Liver (tissue), 8 donors: ENCODE measurements at regions not wholly inside any gene's neighbourhood (a gene's known extent, or its start where the extent isn't known, plus 50 kb on each side); places are given as distances from the start of the nearest gene placed in this dataset.

Source experiments
- DNase-seq: peaks from one replicate; pipeline ENCODE4 v3.0.0-alpha.2; 2017; ENCODE audit warnings: low spot score
- H3K27ac ChIP-seq, 2 donors: one replicate each; pipeline ENCODE4 v1.7.0; 2013; ENCODE audit warnings: inconsistent platforms in 2 of 2, low read length in 2 of 2, control low read depth in 1 of 2, low read depth in 1 of 2, mild to moderate bottlenecking in 1 of 2
- H3K27me3 ChIP-seq, 4 donors: one replicate each; pipeline versions ENCODE4 v1.6.1 to v1.7.0; 2013; ENCODE audit warnings: low read length in 3 of 4, inconsistent platforms in 1 of 4, mild to moderate bottlenecking in 1 of 4, moderate library complexity in 1 of 4; ENCODE audit not compliant: control insufficient read depth in 4 of 4, insufficient read depth in 4 of 4
- H3K36me3 ChIP-seq, 4 donors: one replicate each; pipeline versions ENCODE4 v1.6.1 to v1.7.0; 2013; ENCODE audit warnings: low read length in 3 of 4, mild to moderate bottlenecking in 3 of 4, low read depth in 1 of 4, moderate library complexity in 1 of 4; ENCODE audit not compliant: control insufficient read depth in 4 of 4, insufficient read depth in 3 of 4
- H3K4me1 ChIP-seq, 4 donors: one replicate each; pipeline versions ENCODE4 v1.6.1 to v1.7.0; 2013; ENCODE audit warnings: low read length in 3 of 4, mild to moderate bottlenecking in 3 of 4, moderate library complexity in 1 of 4; ENCODE audit not compliant: control insufficient read depth in 4 of 4, insufficient read depth in 4 of 4
- H3K4me3 ChIP-seq, 3 donors: one replicate each; pipeline versions ENCODE4 v1.6.1 to v1.7.0; 2013; ENCODE audit warnings: low read length in 3 of 3, control low read depth in 1 of 3, low read depth in 1 of 3, mild to moderate bottlenecking in 1 of 3
- H3K9ac ChIP-seq, 2 donors: one replicate each; pipeline ENCODE4 v1.7.0; 2013; ENCODE audit warnings: low read length in 2 of 2, mild to moderate bottlenecking in 2 of 2, moderate library complexity in 2 of 2, control low read depth in 1 of 2, low read depth in 1 of 2
- H3K9me3 ChIP-seq, 4 donors: one replicate each; pipeline versions ENCODE4 v1.6.1 to v1.7.0; 2013; ENCODE audit warnings: low read length in 3 of 4; ENCODE audit not compliant: control insufficient read depth in 4 of 4
- CTCF ChIP-seq: fragments of 150-350 bp; IDR thresholded peaks from 2 replicates; pipeline ENCODE4 v1.5.1; 2017; ENCODE audit warnings: improper control_type of control experiment, low read depth, low read length; ENCODE audit not compliant: missing input control
- EGR1 ChIP-seq, 2 donors: IDR thresholded peaks; 2 replicates each; pipeline ENCODE4 v1.6.1; 2016 to 2018; ENCODE audit warnings: antibody characterized with exemption in 2 of 2, low read depth in 2 of 2
- FOXA1 ChIP-seq: IDR thresholded peaks from 2 replicates; pipeline ENCODE4 v1.6.1; 2016; ENCODE audit warnings: antibody characterized with exemption
- FOXA2 ChIP-seq: IDR thresholded peaks from 2 replicates; pipeline ENCODE4 v1.6.1; 2016; ENCODE audit warnings: antibody characterized with exemption
- GABPA ChIP-seq, 2 donors: IDR thresholded peaks in 1 of 2; conservative IDR thresholded peaks in 1 of 2; 2 replicates each; pipeline ENCODE4 v1.6.1; 2016; ENCODE audit warnings: antibody characterized with exemption in 2 of 2, mild to moderate bottlenecking in 1 of 2, moderate library complexity in 1 of 2
- HNF4A ChIP-seq, 2 donors: conservative IDR thresholded peaks; 2 replicates each; pipeline ENCODE4 v1.6.1; 2016; ENCODE audit warnings: antibody characterized with exemption in 2 of 2, mild to moderate bottlenecking in 2 of 2
- HNF4G ChIP-seq: IDR thresholded peaks from 2 replicates; pipeline ENCODE4 v1.6.1; 2016; ENCODE audit warnings: antibody characterized with exemption
- JUND ChIP-seq, 2 donors: IDR thresholded peaks; 2 replicates each; pipeline ENCODE4 v1.6.1; 2016; ENCODE audit warnings: antibody characterized with exemption in 2 of 2
- MAX ChIP-seq: IDR thresholded peaks from 2 replicates; pipeline ENCODE4 v1.6.1; 2016; ENCODE audit warnings: antibody characterized with exemption
- NR2F2 ChIP-seq: IDR thresholded peaks from 2 replicates; pipeline ENCODE4 v1.6.1; 2016; ENCODE audit warnings: antibody characterized with exemption
- RAD21 ChIP-seq, 2 donors: IDR thresholded peaks; 2 replicates each; pipeline ENCODE4 v1.6.1; 2016; ENCODE audit warnings: antibody characterized with exemption in 2 of 2, mild to moderate bottlenecking in 2 of 2
- RXRA ChIP-seq, 2 donors: IDR thresholded peaks; 2 replicates each; pipeline ENCODE4 v1.6.1; 2017 to 2018; ENCODE audit warnings: antibody characterized with exemption in 2 of 2, mild to moderate bottlenecking in 1 of 2
- SP1 ChIP-seq: IDR thresholded peaks from 2 replicates; pipeline ENCODE4 v1.6.1; 2018; ENCODE audit warnings: antibody characterized with exemption, mild to moderate bottlenecking
- TAF1 ChIP-seq: conservative IDR thresholded peaks from 2 replicates; pipeline ENCODE4 v1.6.1; 2016; ENCODE audit warnings: antibody characterized with exemption, mild to moderate bottlenecking
- YY1 ChIP-seq: IDR thresholded peaks from 2 replicates; pipeline ENCODE4 v1.6.1; 2016; ENCODE audit warnings: antibody characterized with exemption, mild to moderate bottlenecking
- WGBS: extraction: QIAGEN DNeasy Blood & Tissue Kit; methylation state at CpG from one replicate; pipeline ENCODE4 v1.1.7; 2013; 5-methylcytosine and 5-hydroxymethylcytosine counted together
- TF ChIP-seq, protein P1 (sequence below): IDR thresholded peaks from 2 replicates; pipeline ENCODE4 v1.6.1; 2016; ENCODE audit warnings: antibody characterized with exemption
- TF ChIP-seq, protein P2 (sequence below): IDR thresholded peaks from 2 replicates; pipeline ENCODE4 v1.6.1; 2016; ENCODE audit warnings: antibody characterized with exemption, mild to moderate bottlenecking
- donor health status: healthy.
- donor health status: healthy.
- donor health status: healthy.
- donor health status: healthy.
- donor health status: healthy.

DNA sequence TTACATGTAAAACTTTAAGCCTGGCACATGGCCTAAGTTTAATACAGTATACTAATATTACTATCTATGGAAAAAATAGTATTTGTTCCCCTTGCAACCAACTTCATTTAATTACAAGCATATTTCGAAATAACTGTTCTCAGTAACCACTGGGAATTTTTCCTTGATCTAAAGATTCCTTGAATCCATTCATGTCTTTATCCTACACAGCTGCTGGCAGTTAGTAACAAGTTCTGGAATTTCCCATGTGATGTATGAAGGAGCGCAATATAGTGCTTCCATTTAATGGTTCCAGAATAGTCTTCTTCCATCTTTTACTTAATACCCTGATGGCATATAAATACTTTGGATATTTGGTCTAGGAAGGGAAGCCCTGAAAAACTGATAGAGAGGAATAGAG, 136.5 kb downstream of the AASDH start:
- WGBS, result 87% methylated on average over 2 of the region's 2 CpGs
- TF ChIP-seq FOXA1 (no peak), GABPA (IDR thresholded peaks at IDR 0.05 in 1 of 2, conservative IDR thresholded peaks at IDR 0.05 in 1 of 2) (no peak), NR2F2 (no peak), MAX (no peak), HNF4A (conservative IDR thresholded peaks at IDR 0.05) (no peak), CTCF (no peak), EGR1 (IDR thresholded peaks at IDR 0.05; ENCODE audit: low read depth in 2 of 2) (no peak), HNF4G (no peak), FOXA2 (no peak), TAF1 (no peak), RXRA (IDR thresholded peaks at IDR 0.05) (no peak), JUND (IDR thresholded peaks at IDR 0.05) (no peak), SP1 (no peak), YY1 (no peak)
- TF ChIP-seq, protein P1, sequence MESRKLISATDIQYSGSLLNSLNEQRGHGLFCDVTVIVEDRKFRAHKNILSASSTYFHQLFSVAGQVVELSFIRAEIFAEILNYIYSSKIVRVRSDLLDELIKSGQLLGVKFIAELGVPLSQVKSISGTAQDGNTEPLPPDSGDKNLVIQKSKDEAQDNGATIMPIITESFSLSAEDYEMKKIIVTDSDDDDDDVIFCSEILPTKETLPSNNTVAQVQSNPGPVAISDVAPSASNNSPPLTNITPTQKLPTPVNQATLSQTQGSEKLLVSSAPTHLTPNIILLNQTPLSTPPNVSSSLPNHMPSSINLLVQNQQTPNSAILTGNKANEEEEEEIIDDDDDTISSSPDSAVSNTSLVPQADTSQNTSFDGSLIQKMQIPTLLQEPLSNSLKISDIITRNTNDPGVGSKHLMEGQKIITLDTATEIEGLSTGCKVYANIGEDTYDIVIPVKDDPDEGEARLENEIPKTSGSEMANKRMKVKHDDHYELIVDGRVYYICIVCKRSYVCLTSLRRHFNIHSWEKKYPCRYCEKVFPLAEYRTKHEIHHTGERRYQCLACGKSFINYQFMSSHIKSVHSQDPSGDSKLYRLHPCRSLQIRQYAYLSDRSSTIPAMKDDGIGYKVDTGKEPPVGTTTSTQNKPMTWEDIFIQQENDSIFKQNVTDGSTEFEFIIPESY, result no peak
- TF ChIP-seq, protein P2, sequence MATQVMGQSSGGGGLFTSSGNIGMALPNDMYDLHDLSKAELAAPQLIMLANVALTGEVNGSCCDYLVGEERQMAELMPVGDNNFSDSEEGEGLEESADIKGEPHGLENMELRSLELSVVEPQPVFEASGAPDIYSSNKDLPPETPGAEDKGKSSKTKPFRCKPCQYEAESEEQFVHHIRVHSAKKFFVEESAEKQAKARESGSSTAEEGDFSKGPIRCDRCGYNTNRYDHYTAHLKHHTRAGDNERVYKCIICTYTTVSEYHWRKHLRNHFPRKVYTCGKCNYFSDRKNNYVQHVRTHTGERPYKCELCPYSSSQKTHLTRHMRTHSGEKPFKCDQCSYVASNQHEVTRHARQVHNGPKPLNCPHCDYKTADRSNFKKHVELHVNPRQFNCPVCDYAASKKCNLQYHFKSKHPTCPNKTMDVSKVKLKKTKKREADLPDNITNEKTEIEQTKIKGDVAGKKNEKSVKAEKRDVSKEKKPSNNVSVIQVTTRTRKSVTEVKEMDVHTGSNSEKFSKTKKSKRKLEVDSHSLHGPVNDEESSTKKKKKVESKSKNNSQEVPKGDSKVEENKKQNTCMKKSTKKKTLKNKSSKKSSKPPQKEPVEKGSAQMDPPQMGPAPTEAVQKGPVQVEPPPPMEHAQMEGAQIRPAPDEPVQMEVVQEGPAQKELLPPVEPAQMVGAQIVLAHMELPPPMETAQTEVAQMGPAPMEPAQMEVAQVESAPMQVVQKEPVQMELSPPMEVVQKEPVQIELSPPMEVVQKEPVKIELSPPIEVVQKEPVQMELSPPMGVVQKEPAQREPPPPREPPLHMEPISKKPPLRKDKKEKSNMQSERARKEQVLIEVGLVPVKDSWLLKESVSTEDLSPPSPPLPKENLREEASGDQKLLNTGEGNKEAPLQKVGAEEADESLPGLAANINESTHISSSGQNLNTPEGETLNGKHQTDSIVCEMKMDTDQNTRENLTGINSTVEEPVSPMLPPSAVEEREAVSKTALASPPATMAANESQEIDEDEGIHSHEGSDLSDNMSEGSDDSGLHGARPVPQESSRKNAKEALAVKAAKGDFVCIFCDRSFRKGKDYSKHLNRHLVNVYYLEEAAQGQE, result no peak
- Histone ChIP-seq H3K9me3 (no peaks in the 10 kb centered on the region), H3K9ac (no peak overlapping the region), H3K4me3 (no peak overlapping the region), H3K4me1 (no peaks in the 10 kb centered on the region), H3K27ac (no peak overlapping the region), H3K27me3 (no peaks in the 10 kb centered on the region), H3K36me3 (no peaks in the 10 kb centered on the region)
- no peak for DNase-seq

DNA sequence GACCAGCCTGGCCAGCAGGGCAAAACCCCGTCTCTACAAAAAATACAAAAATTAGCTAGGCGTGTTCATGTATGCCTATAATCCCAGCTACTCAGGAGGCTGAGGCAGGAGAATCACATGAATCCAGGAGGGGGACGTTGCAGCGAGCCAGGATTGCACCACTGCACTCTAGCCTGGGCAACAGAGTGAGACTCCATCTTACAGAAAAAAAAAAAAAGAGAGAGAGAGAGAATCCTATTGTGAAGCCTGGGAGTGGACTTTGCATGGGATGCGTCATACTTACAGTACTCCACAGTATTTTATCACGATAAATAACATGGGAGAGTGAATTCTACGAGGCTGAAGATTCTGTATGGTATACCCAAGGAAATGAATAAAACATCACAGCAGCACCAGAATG, 139.6 kb downstream of the AASDH start:
- TF ChIP-seq RAD21 (IDR thresholded peaks at IDR 0.05), result no peak
- no peak for TF ChIP-seq GABPA (IDR thresholded peaks at IDR 0.05 in 1 of 2, conservative IDR thresholded peaks at IDR 0.05 in 1 of 2)
- no peak for TF ChIP-seq FOXA2
- TF ChIP-seq RXRA (IDR thresholded peaks at IDR 0.05), result no peak
- H3K4me3 ChIP-seq, result no peak overlapping the region
- 76% methylated on average over 7 of the region's 7 CpGs for WGBS

More for the DNA sequence above, 139.6 kb downstream of the AASDH start:
- Histone ChIP-seq H3K9ac (no peak overlapping the region), H3K4me1 (no peaks in the 10 kb centered on the region), H3K27ac (no peak overlapping the region), H3K9me3 (no peaks in the 10 kb centered on the region), H3K36me3 (no peaks in the 10 kb centered on the region), H3K27me3 (no peaks in the 10 kb centered on the region)
- no peak for DNase-seq
